ENCODE measurements at regions not wholly inside any gene's neighbourhood (a gene's known extent, or its start where the extent isn't known, plus 50 kb on each side); places are given as distances from the start of the nearest gene placed in this dataset.

DNA sequence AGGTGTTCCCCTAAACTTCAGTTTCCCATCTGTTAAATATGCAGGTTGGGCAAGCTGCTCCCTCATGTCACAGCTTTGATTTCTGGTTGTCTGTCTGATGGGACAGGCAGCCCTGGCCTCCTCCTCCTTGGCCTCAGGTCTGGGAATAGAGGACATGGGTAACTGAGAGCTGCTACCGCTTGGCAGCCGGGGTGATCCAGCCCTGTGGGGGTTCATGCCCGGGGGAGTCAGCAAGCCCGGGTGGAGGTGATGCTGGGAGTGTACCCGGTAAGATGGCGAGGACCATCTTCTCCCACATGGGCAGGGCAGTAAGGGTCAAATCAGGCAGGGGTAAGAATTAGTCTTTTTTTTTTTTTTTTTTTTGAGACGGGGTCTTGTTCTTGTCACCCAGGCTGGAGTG is 845.0 kb downstream of the TBC1D22A start:
- Histone ChIP-seq H3K23ac (ENCODE audit: low read depth, low read length, poor library complexity) (no peak overlapping the region), H2BK120ac (ENCODE audit: low read depth, low read length) (no peak overlapping the region), H3K18ac (ENCODE audit: low read length) (no peak overlapping the region), H4K8ac (ENCODE audit: low read depth, low read length) (no peak overlapping the region), H4K91ac (ENCODE audit: low read depth, low read length, poor library complexity) (no peak overlapping the region), H2AK5ac (ENCODE audit: low read depth, low read length) (no peak overlapping the region), H3K79me1 (ENCODE audit: low read depth, low read length) (no peaks in the 10 kb centered on the region), H2AFZ (ENCODE audit: low read length) (no peak overlapping the region), H3K27me3 (ENCODE audit: control insufficient read depth in 3 of 3, insufficient read depth in 3 of 3, low read depth in 1 of 3, low read length in 3 of 3) (no peaks in the 10 kb centered on the region), H3K4me3 (ENCODE audit: low read length in 2 of 2) (no peak overlapping the region), H2BK12ac (ENCODE audit: low read length) (no peak overlapping the region), H3K36me3 (replicated peaks in 1 of 2; ENCODE audit: control insufficient read depth in 2 of 2, insufficient read depth in 2 of 2, low read length in 2 of 2) (no peaks in the 10 kb centered on the region), H3K14ac (ENCODE audit: low read length) (no peak overlapping the region), H3K9ac (ENCODE audit: low read depth, low read length, poor library complexity) (no peak overlapping the region), H3K4ac (ENCODE audit: low read length) (no peak overlapping the region), H3K4me1 (ENCODE audit: control insufficient read depth in 2 of 2, insufficient read depth in 1 of 2, low read depth in 1 of 2, low read length in 2 of 2) (no peaks in the 10 kb centered on the region), H3K4me2 (ENCODE audit: insufficient read depth, low read length, poor library complexity, severe bottlenecking) (no peak overlapping the region), H3K27ac (replicated peaks; ENCODE audit: low read length) (no peak overlapping the region), H3K9me3 (replicated peaks in 1 of 2; ENCODE audit: control insufficient read depth in 2 of 2, insufficient read depth in 1 of 2, low read depth in 1 of 2, low read length in 2 of 2) (peaks cover 0 to 8% of the 10 kb centered on the region in 2 donors), H2BK15ac (ENCODE audit: low read length) (no peak overlapping the region), H2BK5ac (ENCODE audit: low read length) (no peak overlapping the region)
- DNase-seq (ENCODE audit: low spot score): no peak
- WGBS, 2 donors (ENCODE audit: extremely low coverage in 2 of 2, insufficient read length in 2 of 2, insufficient replicate concordance in 1 of 2): no CpG with 5 or more reads among the region's 7 CpGs

GRCh38 chr22:47606426-47606825 is 844.0 kb downstream of the TBC1D22A start:
- H3K9me3 ChIP-seq (replicated peaks in 1 of 2; ENCODE audit: control insufficient read depth in 2 of 2, insufficient read depth in 1 of 2, low read depth in 1 of 2, low read length in 2 of 2): peaks cover 0 to 8% of the 10 kb centered on the region in 2 donors
- no peak overlapping the region for H2BK15ac ChIP-seq (ENCODE audit: low read length)
- H3K27me3 ChIP-seq (ENCODE audit: control insufficient read depth in 3 of 3, insufficient read depth in 3 of 3, low read depth in 1 of 3, low read length in 3 of 3): no peaks in the 10 kb centered on the region
- H3K27ac ChIP-seq (replicated peaks; ENCODE audit: low read length): no peak overlapping the region
- H3K4me3 ChIP-seq (ENCODE audit: low read length in 2 of 2): no peak overlapping the region
- H3K79me1 ChIP-seq (ENCODE audit: low read depth, low read length): no peaks in the 10 kb centered on the region
- H3K4me2 ChIP-seq (ENCODE audit: insufficient read depth, low read length, poor library complexity, severe bottlenecking): no peak overlapping the region
- H3K36me3 ChIP-seq (replicated peaks in 1 of 2; ENCODE audit: control insufficient read depth in 2 of 2, insufficient read depth in 2 of 2, low read length in 2 of 2): no peaks in the 10 kb centered on the region
- no peak overlapping the region for H3K23ac ChIP-seq (ENCODE audit: low read depth, low read length, poor library complexity)
- H2AK5ac ChIP-seq (ENCODE audit: low read depth, low read length): no peak overlapping the region
- no peak overlapping the region for H4K8ac ChIP-seq (ENCODE audit: low read depth, low read length)
- H2BK5ac ChIP-seq (ENCODE audit: low read length): no peak overlapping the region
- H2BK120ac ChIP-seq (ENCODE audit: low read depth, low read length): no peak overlapping the region
- H2BK12ac ChIP-seq (ENCODE audit: low read length): no peak overlapping the region
- H3K4me1 ChIP-seq (ENCODE audit: control insufficient read depth in 2 of 2, insufficient read depth in 1 of 2, low read depth in 1 of 2, low read length in 2 of 2): no peaks in the 10 kb centered on the region
- no peak overlapping the region for H3K4ac ChIP-seq (ENCODE audit: low read length)
- DNase-seq (ENCODE audit: low spot score): no peak
- no peak overlapping the region for H3K14ac ChIP-seq (ENCODE audit: low read length)
- no peak overlapping the region for H2AFZ ChIP-seq (ENCODE audit: low read length)
- H4K91ac ChIP-seq (ENCODE audit: low read depth, low read length, poor library complexity): no peak overlapping the region
- no peak overlapping the region for H3K9ac ChIP-seq (ENCODE audit: low read depth, low read length, poor library complexity)
- no peak overlapping the region for H3K18ac ChIP-seq (ENCODE audit: low read length)
- WGBS, 2 donors (ENCODE audit: extremely low coverage in 2 of 2, insufficient read length in 2 of 2, insufficient replicate concordance in 1 of 2): no CpG with 5 or more reads among the region's 9 CpGs

DNA sequence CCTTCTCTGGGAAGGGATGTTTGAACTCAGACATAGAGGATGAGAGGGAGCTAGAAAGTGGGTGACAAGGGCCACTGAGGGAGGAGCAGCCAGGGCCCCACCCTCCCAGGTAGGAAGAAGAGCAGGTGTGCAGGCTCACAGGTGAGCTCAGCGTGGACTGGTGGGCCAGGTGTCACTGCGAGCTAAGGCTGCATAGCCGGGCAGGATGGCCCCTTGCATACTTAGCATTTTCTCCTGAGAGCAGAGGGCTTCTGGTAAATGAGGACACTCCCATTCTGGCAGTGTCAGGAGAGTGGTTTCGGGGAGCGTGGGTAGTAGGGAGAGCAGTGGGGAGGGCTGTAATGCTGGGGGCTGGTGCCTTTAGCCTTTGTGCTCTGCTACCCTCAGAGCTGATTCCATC is 843.4 kb downstream of the TBC1D22A start:
- Histone ChIP-seq H2AK5ac (ENCODE audit: low read depth, low read length) (no peak overlapping the region), H3K36me3 (replicated peaks in 1 of 2; ENCODE audit: control insufficient read depth in 2 of 2, insufficient read depth in 2 of 2, low read length in 2 of 2) (no peaks in the 10 kb centered on the region), H3K14ac (ENCODE audit: low read length) (no peak overlapping the region), H3K4me1 (ENCODE audit: control insufficient read depth in 2 of 2, insufficient read depth in 1 of 2, low read depth in 1 of 2, low read length in 2 of 2) (no peaks in the 10 kb centered on the region), H3K4ac (ENCODE audit: low read length) (no peak overlapping the region), H2BK5ac (ENCODE audit: low read length) (no peak overlapping the region), H3K27ac (replicated peaks; ENCODE audit: low read length) (no peak overlapping the region), H3K79me1 (ENCODE audit: low read depth, low read length) (no peaks in the 10 kb centered on the region), H3K23ac (ENCODE audit: low read depth, low read length, poor library complexity) (no peak overlapping the region), H2BK120ac (ENCODE audit: low read depth, low read length) (no peak overlapping the region), H3K9me3 (replicated peaks in 1 of 2; ENCODE audit: control insufficient read depth in 2 of 2, insufficient read depth in 1 of 2, low read depth in 1 of 2, low read length in 2 of 2) (peaks cover 0 to 8% of the 10 kb centered on the region in 2 donors), H3K9ac (ENCODE audit: low read depth, low read length, poor library complexity) (no peak overlapping the region), H2AFZ (ENCODE audit: low read length) (no peak overlapping the region), H3K4me3 (ENCODE audit: low read length in 2 of 2) (no peak overlapping the region), H2BK15ac (ENCODE audit: low read length) (no peak overlapping the region), H2BK12ac (ENCODE audit: low read length) (no peak overlapping the region), H4K91ac (ENCODE audit: low read depth, low read length, poor library complexity) (no peak overlapping the region), H3K18ac (ENCODE audit: low read length) (no peak overlapping the region), H3K27me3 (ENCODE audit: control insufficient read depth in 3 of 3, insufficient read depth in 3 of 3, low read depth in 1 of 3, low read length in 3 of 3) (no peaks in the 10 kb centered on the region), H3K4me2 (ENCODE audit: insufficient read depth, low read length, poor library complexity, severe bottlenecking) (no peak overlapping the region), H4K8ac (ENCODE audit: low read depth, low read length) (no peak overlapping the region)
- no CpG with 5 or more reads among the region's 5 CpGs for WGBS, 2 donors (ENCODE audit: extremely low coverage in 2 of 2, insufficient read length in 2 of 2, insufficient replicate concordance in 1 of 2)
- DNase-seq (ENCODE audit: low spot score): no peak

GRCh38 chr22:47605441-47605840 is 843.0 kb downstream of the TBC1D22A start:
- no peak overlapping the region for H4K91ac ChIP-seq (ENCODE audit: low read depth, low read length, poor library complexity)
- H2BK12ac ChIP-seq (ENCODE audit: low read length): no peak overlapping the region
- no peak overlapping the region for H3K23ac ChIP-seq (ENCODE audit: low read depth, low read length, poor library complexity)
- no peak overlapping the region for H2BK120ac ChIP-seq (ENCODE audit: low read depth, low read length)
- no peak overlapping the region for H3K9ac ChIP-seq (ENCODE audit: low read depth, low read length, poor library complexity)
- H3K27ac ChIP-seq (replicated peaks; ENCODE audit: low read length): no peak overlapping the region
- H3K36me3 ChIP-seq (replicated peaks in 1 of 2; ENCODE audit: control insufficient read depth in 2 of 2, insufficient read depth in 2 of 2, low read length in 2 of 2): no peaks in the 10 kb centered on the region
- H3K4me2 ChIP-seq (ENCODE audit: insufficient read depth, low read length, poor library complexity, severe bottlenecking): no peak overlapping the region
- no peak overlapping the region for H3K4ac ChIP-seq (ENCODE audit: low read length)
- no peaks in the 10 kb centered on the region for H3K4me1 ChIP-seq (ENCODE audit: control insufficient read depth in 2 of 2, insufficient read depth in 1 of 2, low read depth in 1 of 2, low read length in 2 of 2)
- no peak overlapping the region for H2AK5ac ChIP-seq (ENCODE audit: low read depth, low read length)
- H3K18ac ChIP-seq (ENCODE audit: low read length): no peak overlapping the region
- H2AFZ ChIP-seq (ENCODE audit: low read length): no peak overlapping the region
- H3K14ac ChIP-seq (ENCODE audit: low read length): no peak overlapping the region
- H3K9me3 ChIP-seq (replicated peaks in 1 of 2; ENCODE audit: control insufficient read depth in 2 of 2, insufficient read depth in 1 of 2, low read depth in 1 of 2, low read length in 2 of 2): peaks cover 0 to 6% of the 10 kb centered on the region in 2 donors
- H4K8ac ChIP-seq (ENCODE audit: low read depth, low read length): no peak overlapping the region
- H2BK5ac ChIP-seq (ENCODE audit: low read length): no peak overlapping the region
- WGBS, 2 donors (ENCODE audit: extremely low coverage in 2 of 2, insufficient read length in 2 of 2, insufficient replicate concordance in 1 of 2): no CpG with 5 or more reads among the region's 15 CpGs
- DNase-seq (ENCODE audit: low spot score): no peak
- H3K27me3 ChIP-seq (ENCODE audit: control insufficient read depth in 3 of 3, insufficient read depth in 3 of 3, low read depth in 1 of 3, low read length in 3 of 3): no peaks in the 10 kb centered on the region
- H3K4me3 ChIP-seq (ENCODE audit: low read length in 2 of 2): no peak overlapping the region
- no peak overlapping the region for H2BK15ac ChIP-seq (ENCODE audit: low read length)
- no peaks in the 10 kb centered on the region for H3K79me1 ChIP-seq (ENCODE audit: low read depth, low read length)
